Activated CD4-positive, alpha-beta T cell treated with anti-CD3 and anti-CD28 coated beads, Interleukin-10, Interleukin-2, amounts not matched to agents 100 ng/mL and 50 ng/mL, durations not matched to agents 16 hours and 8 hours (primary cell): ENCODE measurements at regions not wholly inside any gene's neighbourhood (a gene's known extent, or its start where the extent isn't known, plus 50 kb on each side); places are given as distances from the start of the nearest gene placed in this dataset.
"Not testable (repeated sequence)": the region's sequence is repeated elsewhere in the genome, so short reads cannot be mapped to it uniquely, and the experiment has no call there.

ENCODE experiments used
- DNase-seq: peaks from one replicate; pipeline ENCODE4 v3.0.0-alpha.2; 2020

DNA sequence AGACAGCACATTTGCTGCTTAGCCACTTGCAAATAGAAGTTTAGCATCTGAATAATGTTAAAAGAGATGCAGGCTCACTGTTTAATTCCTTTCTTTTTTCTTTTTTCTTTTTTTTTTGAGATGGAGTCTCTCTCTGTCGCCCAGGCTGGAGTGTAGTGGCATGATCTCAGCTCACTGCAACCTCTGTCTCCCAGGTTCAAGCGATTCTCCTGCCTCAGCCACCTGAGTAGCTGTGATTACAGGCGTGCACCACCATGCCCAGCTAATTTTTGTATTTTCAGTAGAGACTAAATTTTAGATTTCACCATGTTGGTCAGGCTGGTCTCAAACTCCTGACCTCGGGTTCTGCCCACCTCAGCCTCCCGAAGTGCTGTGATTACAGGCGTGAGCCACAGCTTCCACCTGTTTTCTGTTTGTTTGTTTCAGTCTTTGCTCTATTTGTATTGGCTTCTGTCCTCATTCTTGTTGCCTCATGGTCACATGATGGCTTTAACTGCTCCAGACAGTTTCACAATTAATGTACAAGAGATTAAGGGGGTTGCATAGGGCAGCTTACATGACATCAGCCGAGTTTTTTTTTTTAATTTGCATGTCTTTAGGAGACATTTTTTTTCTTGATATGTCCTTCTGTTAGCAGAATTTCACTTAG is 153.1 kb upstream of the PCDH9 start:
- not testable (repeated sequence) for DNase-seq

DNA sequence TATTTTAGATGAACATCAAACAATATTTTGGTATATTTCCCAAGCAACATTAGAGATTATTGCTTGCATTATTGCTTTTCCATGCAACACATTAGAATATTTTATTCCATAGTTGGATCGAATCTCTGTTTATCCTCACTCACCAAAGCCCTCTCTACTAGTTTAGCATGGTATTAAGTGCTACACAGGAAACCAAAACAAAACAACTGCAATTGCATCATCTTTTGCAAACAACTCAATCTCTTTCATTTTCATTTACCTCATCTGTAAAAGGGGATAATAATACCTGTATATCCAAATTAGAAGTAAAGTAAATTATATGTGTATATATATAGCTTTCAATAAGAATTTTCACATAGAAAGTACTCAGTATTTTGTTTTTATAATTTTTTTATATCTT is 147.8 kb upstream of the PCDH9 start:
- no peak for DNase-seq

DNA sequence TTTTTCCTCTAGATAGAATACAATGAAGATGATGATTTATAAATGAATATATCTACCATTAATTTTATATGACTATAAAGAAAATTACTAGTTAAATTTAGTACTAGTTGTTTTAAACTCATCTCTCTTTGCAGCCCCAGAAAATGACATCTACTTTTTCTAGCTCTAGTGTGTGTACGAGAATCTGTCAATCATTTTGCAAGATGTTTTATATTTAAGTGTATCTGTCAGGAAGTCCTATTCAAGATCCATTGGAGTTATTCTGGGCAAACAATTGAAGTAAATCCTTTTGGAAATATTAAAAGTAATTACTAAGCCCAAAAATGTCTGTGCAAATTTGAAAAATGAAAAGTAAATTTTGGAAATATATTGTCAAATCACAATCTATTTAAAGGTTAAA is 144.3 kb upstream of the PCDH9 start:
- no peak for DNase-seq

DNA sequence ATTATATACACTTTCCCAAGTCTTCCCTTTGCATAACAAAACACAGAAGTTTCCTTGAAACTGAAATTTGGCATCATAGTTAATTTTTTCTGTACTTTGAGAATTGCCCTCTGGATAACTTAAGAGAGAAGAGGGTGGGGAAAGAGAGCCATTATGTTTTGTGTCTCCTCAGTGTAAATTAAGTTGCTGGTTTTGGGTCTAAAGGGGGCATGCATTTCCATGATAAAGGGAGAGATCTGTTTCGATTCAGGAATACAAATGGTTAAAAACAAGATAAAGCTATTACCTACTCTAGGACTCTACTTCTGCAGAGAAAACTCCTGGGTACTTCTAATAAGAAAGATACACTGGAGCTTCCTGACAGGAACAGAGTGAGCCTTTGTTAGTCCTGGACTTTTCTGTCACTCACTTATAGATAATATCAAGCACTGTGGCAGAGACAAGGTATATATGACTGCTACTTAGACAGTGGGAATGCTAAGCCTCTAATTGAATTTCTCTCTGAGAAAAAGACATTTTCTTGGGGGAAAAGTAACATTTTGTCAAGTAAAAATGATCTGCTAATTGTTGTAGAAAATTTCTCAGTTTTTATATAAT is 142.8 kb upstream of the PCDH9 start:
- no peak for DNase-seq

DNA sequence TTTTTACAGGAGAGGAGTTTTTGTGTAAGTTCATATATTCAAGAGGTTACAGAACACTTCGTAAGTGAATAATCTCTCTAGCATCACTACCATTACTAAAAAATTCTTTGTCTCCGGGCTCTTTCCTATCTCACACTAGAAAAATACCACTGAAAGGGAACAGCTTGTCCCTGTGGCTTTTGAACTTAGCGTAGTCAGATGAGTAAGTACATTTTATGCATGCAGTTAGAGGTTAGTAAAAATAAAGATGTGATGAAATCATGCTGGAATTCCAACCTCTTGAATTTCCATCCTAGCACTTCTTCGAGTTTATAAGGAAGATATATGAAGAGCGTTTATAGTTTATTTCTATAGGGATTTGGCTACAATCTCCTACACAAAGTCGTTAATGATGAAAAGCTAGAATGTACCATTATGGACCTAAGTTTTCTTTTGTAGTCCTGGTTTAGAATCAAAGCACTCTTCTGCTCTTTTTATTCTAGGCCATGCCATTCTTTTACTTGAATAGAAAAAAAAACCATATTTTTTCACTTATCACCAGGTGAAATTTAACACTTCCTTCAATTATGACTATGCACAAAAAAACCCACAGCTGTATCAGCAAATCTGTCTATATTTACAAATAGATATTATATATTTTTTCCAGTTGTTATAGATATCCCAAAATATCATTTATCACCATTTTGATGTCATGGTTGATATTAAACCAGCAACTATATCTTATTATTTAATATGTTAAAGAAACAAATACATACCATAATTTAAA is 139.9 kb upstream of the PCDH9 start:
- no peak for DNase-seq

DNA sequence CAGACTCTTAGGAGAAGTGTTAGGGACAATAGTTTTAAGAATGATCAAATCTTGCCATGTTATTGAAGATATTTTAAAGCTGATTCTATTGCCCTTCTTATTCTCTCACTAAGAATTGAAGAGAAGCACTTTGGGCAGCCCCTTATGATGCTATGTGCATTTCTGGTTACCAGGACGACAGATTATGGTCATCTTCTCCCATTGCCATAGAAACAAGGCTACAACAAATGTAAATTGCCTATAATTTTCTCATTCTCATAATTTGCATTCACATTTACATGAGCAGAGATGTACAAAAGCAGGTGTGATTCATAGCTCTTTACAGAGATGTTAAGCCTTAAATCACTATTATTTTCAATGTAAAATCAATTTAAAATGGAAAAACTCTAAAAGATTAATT is 137.3 kb upstream of the PCDH9 start:
- DNase-seq = no peak

DNA sequence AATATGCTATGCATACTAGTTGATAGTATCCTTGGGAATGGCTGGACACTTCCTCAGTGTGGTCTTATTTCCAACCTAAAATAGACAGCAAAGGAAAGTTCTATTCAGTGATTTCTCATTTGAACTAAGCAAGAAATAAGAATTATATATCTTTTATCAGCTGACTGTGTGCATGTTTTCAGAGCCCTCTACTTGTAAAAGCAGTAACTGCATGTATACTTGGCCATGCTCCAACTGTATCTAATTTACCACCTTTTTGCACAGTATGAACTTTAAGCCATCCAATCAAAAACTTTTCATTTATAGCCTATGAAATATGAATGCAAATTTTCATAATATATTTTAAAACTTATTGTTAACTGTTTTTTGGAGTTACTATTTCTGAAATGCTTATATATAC is 136.4 kb upstream of the PCDH9 start:
- DNase-seq = no peak

DNA sequence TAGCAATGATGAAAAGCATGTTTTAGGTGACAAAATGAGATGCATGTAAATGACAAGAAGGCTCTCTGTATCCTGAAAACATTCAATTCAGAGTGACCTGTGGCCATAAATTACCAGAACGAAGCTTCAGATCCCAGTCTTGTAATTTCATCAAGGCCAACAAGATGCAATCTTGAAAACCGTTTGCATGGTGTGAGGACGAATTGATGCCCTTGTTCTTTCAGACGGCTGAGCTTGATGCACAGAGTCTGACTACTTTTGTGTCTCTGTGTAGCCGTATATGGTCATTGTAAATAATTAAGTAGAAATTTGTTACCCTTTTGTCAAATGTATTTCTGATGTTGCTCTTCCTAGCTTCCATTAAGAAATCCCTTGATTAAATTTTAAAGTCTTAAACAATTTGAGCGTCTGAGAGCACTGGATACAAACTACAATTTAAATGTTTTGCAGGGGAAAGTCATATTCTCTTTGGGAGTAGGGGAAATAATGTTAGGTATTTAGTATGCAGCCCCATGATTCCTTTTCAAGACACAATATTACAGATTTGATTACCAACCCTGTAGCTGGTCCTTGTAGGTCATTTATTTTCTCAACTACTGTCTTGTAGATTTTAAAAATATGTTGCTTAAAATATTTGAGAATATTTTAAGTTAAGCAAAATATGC is 125.8 kb upstream of the PCDH9 start:
- no peak for DNase-seq

DNA sequence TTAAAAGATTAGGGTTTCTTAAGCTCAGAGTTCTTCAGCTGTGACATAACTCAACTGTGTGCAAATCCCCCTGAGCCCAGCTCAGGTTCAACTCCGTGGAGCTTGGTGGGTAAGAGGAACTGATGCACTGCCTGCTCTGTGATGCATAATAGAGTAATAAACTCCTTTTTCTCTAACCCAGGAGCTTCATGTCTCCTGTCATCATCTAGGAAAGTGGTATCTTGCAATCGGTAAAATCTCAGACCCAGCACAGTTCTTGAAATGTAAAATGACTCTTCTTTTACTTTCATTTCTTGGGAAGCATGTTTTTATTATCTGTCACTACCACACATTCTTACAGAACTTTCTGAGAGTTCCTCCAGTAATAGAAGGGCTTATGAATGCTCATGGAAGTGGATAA is 123.8 kb upstream of the PCDH9 start:
- DNase-seq = no peak

DNA sequence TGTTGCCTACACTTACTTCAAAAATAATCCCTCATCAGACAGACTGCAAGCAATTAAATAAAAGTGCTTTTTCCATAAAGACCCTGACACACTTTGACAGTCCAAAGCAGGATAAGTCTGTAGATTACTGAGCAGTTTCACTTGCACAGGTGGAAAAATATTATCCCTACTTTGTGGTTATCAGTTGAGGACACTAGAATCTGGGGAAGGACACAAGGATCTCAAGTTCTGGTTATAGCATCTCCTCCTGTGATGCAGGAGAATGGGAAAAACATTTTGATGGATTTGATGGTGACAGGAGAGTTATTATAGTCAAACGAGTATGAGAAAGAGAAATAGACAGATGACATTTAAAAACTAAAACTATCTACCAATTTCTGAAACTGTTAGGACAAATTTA is 122.9 kb upstream of the PCDH9 start:
- DNase-seq = no peak

DNA sequence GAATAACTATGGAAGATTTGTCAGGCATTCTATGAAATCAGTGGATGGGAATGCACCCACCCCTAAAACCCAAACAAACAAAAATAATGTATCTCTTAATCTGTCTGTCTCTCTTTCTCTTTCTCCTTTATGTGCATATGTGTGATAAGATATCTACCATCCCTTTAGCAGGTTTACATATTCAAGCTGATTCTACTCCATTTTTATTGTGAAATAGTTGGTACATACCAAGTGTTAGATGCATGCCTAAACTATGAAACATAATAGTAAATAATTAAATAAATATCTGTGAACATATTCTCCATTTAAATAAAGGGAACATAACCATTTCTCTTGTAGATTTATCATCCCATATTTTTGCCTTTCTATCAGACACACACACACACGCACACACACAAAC is 121.8 kb upstream of the PCDH9 start:
- no peak for DNase-seq

DNA sequence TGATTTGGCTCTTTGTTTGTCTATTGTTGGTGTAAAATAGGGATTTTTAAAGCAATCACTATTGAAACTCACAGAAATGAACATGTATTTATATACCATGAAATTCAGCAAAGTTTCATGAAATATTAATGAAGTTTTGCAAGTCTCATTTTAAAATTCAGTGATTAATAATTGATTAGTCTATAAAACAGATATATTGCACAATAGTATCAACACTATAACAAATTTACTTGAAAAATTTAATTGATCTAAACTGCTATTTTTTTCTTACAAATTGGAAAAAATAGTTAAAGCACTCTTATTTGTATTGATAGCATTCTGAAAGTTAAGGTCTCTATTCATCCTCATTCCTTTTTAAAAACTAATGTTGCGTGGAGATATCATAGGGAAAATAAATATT is 121.0 kb upstream of the PCDH9 start:
- no peak for DNase-seq

DNA sequence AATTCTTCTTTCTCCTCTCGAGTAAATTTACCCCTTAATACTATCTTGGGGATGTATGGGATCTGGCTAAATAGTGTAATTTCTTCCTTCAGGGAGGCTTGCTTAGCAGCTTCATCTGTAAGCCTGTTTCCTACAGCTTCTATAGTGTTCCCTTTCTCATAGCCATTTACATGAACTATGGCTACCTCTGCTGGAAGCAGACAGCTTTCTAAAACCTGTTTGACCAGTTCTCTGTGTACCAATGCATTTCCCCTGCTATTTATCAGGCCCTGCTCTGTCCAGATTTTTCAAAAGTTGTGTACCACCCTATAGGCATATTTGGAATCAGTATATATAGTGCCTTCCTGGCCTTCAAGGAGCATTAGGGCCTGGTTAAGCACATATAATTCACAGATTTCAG is 113.6 kb upstream of the PCDH9 start:
- no peak for DNase-seq

DNA sequence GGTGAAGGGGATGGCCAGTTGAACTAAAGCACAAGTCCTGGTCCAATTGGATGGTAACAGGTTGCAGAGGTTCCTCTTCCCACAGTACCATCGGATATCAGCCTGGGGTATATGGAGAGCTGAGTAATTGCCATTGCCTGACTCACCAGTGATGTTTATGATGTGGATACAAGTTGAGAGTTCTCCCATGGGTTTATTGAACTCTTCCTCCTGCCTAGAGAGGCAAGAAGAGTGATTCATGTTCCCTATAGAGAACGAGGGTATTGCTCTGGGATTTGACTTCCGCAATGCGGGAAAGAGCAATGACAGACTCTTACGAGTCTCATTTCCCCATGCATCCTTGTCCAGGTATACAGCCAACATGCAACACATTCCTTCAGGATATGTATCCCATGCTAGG is 111.3 kb upstream of the PCDH9 start:
- no peak for DNase-seq

DNA sequence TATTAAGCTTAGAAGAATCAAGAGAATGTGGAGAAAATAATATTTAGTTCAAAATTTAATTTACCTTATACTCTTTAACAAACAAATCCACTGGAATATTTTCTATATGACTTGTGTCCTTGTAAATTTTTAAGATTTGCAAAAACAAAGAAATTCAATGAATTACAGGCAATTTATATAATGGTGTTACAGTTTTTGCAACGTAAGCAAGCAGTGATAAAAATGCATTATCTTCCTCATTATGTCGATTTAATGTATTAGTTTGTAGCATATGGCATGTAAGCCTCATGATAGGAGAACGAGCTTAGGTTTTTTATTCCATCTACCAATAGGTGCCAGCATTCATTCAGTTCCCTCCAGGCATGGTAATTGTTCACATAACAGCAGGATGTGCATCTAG is 100.0 kb upstream of the PCDH9 start:
- no peak for DNase-seq

DNA sequence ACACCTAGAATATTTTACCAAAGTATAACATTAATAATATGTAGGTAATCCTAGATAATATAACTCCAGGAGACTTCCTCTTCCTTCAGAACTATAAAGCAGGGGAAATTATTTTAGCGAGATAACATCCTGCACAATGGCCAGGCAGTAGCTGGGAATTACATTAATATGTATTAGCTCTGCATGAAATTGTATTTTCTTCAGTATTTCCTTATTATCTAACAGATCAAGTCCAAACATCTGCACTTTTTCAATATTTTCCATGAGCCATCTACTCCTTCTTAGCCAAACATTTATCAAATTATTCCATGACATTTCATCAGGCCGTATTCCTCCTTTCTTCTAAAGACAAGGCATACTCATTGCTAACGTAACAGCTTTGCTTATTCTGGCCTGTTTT is 98.8 kb upstream of the PCDH9 start:
- DNase-seq = no peak

DNA sequence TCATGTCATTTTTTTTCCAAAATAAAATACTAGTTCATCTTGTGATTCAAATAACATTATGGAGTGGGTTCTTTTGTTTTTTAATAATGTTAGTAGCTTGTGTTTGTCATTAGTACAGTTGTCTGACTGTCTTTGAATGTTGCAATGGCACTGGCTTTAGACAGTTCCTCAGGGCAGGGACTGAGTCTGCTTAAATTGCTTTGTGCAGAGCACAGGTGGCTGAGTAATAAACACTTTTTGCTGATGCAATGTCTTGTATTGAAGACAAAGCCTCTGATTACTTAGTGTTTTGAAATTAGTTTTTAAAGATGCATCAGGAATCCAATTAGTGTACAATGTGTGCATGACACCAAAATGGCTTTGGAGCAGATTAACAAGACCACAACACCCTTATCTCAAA is 88.7 kb upstream of the PCDH9 start:
- DNase-seq = no peak

DNA sequence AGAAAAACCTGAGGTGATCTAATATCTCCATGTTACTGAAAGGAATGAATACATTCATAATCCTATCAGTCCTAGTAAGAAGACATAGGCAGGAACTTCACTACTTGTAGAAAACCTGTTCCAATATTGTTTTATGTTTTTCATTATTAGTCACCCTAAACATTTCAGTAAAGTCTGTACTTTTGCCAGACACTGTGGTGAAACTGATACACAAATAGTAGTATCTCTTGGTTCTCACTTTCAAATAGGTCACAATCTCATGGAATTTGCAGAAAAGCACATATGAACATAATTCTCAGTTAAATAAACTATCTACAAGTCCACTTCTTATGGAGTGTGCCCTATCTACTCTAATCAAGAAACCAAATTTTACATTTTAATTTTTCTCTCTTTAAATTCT is 88.3 kb upstream of the PCDH9 start:
- DNase-seq = no peak

DNA sequence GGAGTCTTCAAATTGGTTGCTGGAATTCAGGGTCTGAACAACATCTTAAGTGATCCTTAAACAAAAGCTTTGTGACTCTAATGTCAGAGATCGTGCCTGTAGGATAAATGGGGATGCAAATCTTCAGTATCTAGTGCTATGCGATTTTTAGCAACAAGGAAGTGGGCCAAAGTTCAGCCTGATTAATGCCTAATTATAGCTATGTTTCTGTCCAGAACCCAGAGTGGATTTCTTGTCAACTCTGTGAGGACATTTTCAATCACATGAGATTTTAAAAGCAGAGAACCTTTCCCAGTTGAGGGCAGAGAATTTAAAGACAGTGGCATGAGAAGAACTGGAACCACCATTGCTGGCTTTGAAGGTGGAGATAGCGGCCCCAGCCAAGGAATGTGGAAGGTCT is 84.3 kb upstream of the PCDH9 start:
- no peak for DNase-seq

DNA sequence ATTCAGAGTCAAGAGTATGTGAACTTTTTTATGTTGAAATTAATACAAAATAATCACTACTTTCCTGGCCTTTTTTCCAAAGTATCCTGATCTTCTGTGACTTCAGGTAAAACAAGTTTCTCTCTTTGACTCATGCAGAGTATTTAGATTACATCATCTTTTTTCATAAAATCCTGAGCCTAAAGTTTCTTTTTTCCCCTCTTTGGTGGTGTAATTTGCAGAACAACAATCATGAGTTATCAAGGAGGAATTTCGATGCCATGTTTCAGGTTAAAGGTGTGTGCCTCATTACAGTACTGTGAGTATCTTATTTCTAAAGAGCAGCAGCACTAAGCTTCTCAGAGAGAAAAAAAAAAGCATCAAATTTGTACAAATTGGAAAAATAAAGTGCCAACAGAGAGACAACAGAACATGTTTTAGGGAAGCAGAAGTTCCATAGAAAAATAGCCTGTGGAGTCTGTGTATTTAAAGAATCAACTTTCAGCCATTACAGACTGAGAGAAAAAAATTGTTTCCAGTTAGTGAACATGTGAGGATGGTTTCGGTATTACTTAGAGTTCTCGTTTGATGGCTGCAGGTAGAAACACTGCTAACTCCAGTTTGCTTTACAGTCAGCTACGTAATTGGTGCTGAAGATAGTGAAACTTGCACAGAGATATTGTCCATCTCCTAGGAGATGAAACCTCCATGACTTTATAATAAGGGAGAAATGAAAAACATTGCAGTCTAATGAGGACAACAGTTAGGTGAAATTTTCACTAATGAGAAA is 78.1 kb upstream of the PCDH9 start:
- no peak for DNase-seq

DNA sequence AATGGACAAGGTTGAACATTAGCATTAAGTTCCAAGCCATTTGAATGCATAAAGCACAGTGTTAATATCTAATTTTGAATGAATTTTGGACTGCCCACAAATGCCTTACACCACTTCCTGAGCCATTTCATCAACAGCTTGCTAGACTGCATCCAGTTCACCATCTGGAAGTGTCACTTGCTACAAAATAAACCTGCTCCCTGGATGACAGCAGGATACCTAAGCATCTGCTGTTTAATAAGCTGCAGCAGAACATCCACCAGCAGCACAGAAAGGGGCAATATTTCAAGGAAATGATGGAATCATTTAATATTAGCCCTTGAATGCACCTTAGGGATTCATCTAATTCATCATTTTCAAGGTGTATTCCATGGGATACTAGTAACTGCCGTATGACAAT is 76.6 kb upstream of the PCDH9 start:
- no peak for DNase-seq

DNA sequence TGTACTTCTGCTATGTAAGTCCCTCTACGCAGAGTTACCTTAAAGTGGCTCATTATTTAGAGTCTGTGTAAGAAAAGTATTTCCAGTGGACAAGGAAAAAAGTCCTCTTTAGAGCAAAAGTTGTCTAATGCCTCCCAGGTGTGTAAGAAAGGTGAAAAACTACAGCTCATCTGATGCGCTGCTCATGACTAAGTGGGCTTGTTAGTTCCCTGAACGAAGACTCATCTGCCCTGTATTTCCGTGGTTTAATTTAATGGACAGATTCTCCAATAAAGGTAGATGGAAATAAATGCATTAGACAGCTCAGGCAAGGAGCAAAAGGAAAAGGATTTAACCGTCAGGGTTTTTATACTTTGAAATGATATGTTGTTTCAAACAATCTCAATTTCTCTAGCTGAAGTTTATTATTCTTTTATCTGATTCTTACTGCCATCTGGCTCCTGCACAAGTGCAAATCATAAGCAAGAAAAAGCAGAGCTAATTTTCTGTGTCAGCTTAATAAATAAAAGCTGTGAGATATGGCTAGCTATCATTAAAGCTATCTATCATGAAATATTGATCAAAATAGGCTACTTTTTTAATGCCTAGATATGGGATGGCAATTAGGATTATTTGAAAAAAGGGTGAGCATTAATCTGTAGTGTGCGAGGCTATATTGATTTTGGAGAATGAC is 73.7 kb upstream of the PCDH9 start:
- DNase-seq = no peak

DNA sequence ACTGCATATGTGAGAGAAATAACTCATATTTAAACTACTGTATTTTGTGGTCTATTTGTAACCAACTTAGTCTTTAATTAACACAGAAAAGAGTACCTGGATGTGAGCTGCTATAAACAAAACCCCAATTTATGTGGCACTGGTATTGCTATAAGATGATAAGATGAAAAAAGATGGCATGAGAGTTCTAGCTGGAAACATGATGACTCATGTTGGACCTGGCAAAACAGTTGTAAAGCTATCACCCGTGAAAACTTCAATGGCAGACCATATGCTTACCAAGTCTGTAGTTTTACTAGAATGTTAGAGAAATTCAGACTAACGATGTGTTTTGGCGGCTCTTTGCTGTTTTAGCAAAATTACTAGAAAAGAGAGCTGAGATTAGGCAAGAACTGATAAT is 69.6 kb upstream of the PCDH9 start:
- no peak for DNase-seq
